Psoas muscle (tissue), 7 donors: ENCODE measurements at regions not wholly inside any gene's neighbourhood (a gene's known extent, or its start where the extent isn't known, plus 50 kb on each side); places are given as distances from the start of the nearest gene placed in this dataset.

Experiments used
- ATAC-seq, 4 donors: fragments of 200-7000 bp; cut with Tn5 transposase; one replicate each; pipeline ENCODE4 v1.9.1; 2020; ENCODE audit warnings: moderate library complexity in 3 of 4, mild to moderate bottlenecking in 2 of 4
- DNase-seq, 2 donors: peaks; one replicate each; pipeline ENCODE4 v3.0.0-alpha.2; 2020
- H3K27ac ChIP-seq: fragments of 200-600 bp; one replicate; pipeline ENCODE4 v1.8.0; 2022
- H3K27me3 ChIP-seq, 3 donors: fragments of 200-600 bp in 1 of 3; one replicate each; pipeline versions ENCODE4 v1.6.1 to v1.8.0; 2013 to 2022; ENCODE audit warnings: low read length in 2 of 3, mild to moderate bottlenecking in 2 of 3, moderate library complexity in 1 of 3; ENCODE audit not compliant: insufficient read depth in 3 of 3
- H3K36me3 ChIP-seq, 2 donors: fragments of 200-600 bp in 1 of 2; one replicate each; pipeline versions ENCODE4 v1.6.1 to v1.8.0; 2013 to 2022; ENCODE audit warnings: low read depth in 1 of 2, mild to moderate bottlenecking in 1 of 2, moderate library complexity in 1 of 2; ENCODE audit not compliant: insufficient read depth in 1 of 2
- H3K4me1 ChIP-seq: fragments of 200-600 bp; one replicate; pipeline ENCODE4 v1.8.0; 2022
- H3K4me3 ChIP-seq: fragments of 200-600 bp; one replicate; pipeline ENCODE4 v1.8.0; 2022; ENCODE audit warnings: mild to moderate bottlenecking
- H3K9me3 ChIP-seq: fragments of 200-600 bp; one replicate; pipeline ENCODE4 v1.8.0; 2022
- WGBS, 3 donors: extraction: QIAGEN DNeasy Blood & Tissue Kit; methylation state at CpG; one replicate each; pipeline versions ENCODE4 v1.1.6 to v1.1.7; 2013; 5-methylcytosine and 5-hydroxymethylcytosine counted together
- intact Hi-C, 2 donors: fragments of 100-400 bp; cut with DNase I; formaldehyde crosslinking; loops; one replicate each; pipeline versions ENCODE4 v1.11.0 to v1.14.2; 2022
- TF ChIP-seq, protein P1 (sequence below): fragments of 200-600 bp; IDR thresholded peaks from one replicate; pipeline ENCODE4 v1.8.0; 2022; ENCODE audit warnings: antibody characterized with exemption
- donor health status: healthy with polysubstance abuse.
- donor health status: DM: no; HTN: no; CAD: no; lungs with moderate emphysema.
- donor health status: Bipolar disorder and iron deficiency.
- donor health status: healthy.
- donor health status: DM: yes; HTN: yes; CAD: no.
- donor health status: DM: no; HTN: no; CAD: no.
- donor health status: DM: yes; HTN: yes; CAD: no.

DNA sequence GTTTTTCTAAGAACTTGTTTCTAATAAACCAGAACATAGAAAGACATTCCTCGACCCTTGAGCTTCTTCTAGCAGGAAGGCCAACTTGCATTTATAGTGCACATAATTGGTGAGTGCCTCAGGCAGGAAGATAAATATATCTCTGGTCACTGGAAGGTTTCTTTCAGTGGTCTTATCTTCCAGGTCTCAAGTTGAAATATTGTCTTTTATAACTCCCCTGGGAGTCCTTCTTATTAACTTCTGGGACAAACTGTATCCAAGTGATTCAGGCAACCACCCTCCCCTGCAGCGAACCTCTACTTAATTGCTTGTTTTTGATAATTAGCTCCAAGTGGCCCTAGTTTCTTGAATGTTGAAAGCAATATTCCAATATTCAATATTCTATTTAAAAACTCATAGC, 346.8 kb upstream of the GOLIM4 start:
- Histone ChIP-seq H3K4me1 (no peaks in the 10 kb centered on the region), H3K36me3 (no peaks in the 10 kb centered on the region), H3K27ac (no peak overlapping the region), H3K4me3 (no peak overlapping the region), H3K27me3 (peaks cover 0 to 2% (median 0%) of the 10 kb centered on the region in 3 donors), H3K9me3 (no peaks in the 10 kb centered on the region)
- ATAC-seq (no peak), DNase-seq (no peak)
- WGBS, 3 donors, result 31 to 46% (median 37%) methylated on average over 2 of the region's 2 CpGs
- TF ChIP-seq, protein P1, sequence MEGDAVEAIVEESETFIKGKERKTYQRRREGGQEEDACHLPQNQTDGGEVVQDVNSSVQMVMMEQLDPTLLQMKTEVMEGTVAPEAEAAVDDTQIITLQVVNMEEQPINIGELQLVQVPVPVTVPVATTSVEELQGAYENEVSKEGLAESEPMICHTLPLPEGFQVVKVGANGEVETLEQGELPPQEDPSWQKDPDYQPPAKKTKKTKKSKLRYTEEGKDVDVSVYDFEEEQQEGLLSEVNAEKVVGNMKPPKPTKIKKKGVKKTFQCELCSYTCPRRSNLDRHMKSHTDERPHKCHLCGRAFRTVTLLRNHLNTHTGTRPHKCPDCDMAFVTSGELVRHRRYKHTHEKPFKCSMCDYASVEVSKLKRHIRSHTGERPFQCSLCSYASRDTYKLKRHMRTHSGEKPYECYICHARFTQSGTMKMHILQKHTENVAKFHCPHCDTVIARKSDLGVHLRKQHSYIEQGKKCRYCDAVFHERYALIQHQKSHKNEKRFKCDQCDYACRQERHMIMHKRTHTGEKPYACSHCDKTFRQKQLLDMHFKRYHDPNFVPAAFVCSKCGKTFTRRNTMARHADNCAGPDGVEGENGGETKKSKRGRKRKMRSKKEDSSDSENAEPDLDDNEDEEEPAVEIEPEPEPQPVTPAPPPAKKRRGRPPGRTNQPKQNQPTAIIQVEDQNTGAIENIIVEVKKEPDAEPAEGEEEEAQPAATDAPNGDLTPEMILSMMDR, result no peak
- intact Hi-C loops, result no loop called here

DNA sequence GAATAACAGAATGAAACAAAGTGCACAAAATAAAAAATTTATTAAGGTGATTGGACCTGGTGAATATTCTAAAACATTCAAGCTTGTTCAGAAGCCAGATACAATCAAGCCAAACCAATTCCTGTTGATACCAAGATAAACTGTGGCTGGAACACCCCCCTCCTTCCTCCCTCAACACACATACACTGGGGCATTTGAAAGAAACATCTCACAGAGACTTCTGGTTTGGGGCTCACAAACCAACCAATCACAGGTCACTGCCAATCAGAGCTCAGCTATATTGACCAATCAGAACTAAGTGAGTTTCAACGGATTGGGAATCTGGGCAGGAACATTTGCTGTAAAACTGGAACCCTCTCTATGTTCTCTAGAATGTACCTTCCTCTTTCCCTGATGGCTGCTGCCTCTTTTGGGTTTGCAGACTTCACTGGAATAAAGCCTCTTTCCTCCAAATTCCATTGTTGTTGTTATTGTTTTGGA, 340.6 kb upstream of the GOLIM4 start:
- DNase-seq (no peak), ATAC-seq (no peak)
- TF ChIP-seq, protein P1, result no peak
- Histone ChIP-seq H3K9me3 (no peaks in the 10 kb centered on the region), H3K4me1 (no peaks in the 10 kb centered on the region), H3K4me3 (no peak overlapping the region), H3K36me3 (no peaks in the 10 kb centered on the region), H3K27me3 (no peaks in the 10 kb centered on the region), H3K27ac (no peak overlapping the region)
- WGBS, 3 donors, result 52 to 72% (median 70%) methylated on average over 1 of the region's 1 CpG
- intact Hi-C loops, result no loop called here

DNA sequence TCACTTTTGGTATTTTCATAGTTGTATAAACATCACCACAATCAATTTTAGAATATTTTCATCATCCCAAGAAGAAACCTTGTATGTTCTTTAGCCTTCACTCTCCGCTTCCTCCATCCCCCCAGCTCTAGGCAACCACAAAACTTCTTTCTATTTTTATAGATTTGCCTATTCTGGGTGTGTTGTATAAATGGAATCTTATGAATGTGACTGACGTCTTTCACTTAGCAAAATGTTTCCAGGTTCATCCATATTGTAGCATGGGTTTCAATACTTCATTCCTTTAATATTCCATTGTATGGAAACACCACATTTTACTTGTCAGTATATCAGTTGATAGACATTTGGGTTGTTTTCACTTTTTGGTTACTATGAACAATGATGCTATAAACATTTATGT, 335.8 kb upstream of the GOLIM4 start:
- TF ChIP-seq, protein P1, result no peak
- Histone ChIP-seq H3K27ac (no peak overlapping the region), H3K9me3 (no peaks in the 10 kb centered on the region), H3K4me1 (no peaks in the 10 kb centered on the region), H3K36me3 (no peaks in the 10 kb centered on the region), H3K4me3 (no peak overlapping the region), H3K27me3 (no peaks in the 10 kb centered on the region)
- no peak for ATAC-seq
- WGBS, 3 donors, result 66 to 73% (median 72%) methylated on average over 2 of the region's 2 CpGs
- intact Hi-C loops, result no loop called here
- DNase-seq, result no peak

DNA sequence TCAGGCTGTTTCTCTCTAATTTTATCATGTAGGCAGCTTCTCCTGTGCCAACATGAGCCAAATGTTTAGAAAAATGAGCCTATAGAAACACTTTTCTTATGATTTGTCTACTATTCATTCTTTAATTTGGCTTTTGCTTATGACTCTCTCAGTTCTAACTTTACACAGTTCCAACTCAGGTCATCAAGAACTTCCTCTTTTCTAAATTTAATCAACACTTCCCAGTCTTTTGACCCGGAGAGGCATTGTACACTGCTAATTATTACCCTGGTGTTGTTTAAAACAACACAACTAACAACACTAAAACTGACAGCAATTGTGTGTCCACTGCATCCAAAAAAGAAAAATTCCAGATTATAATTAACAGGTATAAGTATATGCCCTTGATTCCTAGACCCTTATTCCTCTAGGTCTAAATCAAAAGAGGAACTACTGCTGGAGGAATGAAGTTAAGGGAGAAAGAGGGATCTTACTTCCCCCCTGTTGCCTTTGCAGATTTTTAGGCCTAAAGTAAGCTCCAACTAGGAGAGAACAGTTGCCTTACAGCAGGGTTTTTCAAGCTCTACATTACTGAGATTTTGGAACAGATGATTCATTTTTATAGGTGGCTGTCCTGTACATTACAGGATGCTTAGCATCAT, 332.2 kb upstream of the GOLIM4 start:
- 49 to 71% (median 65%) methylated on average over 1 of the region's 1 CpG for WGBS, 3 donors
- Histone ChIP-seq H3K36me3 (no peaks in the 10 kb centered on the region), H3K4me3 (no peak overlapping the region), H3K4me1 (no peaks in the 10 kb centered on the region), H3K27ac (no peak overlapping the region), H3K27me3 (no peaks in the 10 kb centered on the region), H3K9me3 (no peaks in the 10 kb centered on the region)
- ATAC-seq (no peak), DNase-seq (no peak)
- TF ChIP-seq, protein P1, result no peak
- intact Hi-C loops, result no loop called here

DNA sequence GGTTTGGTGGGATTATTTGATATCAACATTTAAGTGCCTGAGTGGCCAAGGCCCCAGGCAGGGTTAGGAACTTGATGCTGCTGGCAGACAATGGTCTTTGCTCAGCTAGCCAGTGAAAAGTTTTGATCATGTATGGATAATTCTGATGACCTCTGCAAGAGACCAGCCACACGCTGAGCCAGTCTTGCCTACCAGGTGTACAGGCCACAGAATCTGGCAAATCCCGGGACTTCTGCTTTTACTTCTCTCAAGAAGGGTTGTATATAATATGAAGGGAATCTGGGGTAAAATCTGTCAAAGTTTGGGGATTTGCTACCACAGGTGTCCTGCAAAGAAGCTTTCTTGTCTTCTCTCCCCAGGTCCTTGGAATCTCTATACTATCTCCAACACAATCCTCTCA, 331.4 kb upstream of the GOLIM4 start:
- Histone ChIP-seq H3K4me1 (no peaks in the 10 kb centered on the region), H3K27ac (no peak overlapping the region), H3K9me3 (no peaks in the 10 kb centered on the region), H3K27me3 (no peaks in the 10 kb centered on the region), H3K4me3 (no peak overlapping the region), H3K36me3 (no peaks in the 10 kb centered on the region)
- ATAC-seq, result no peak
- WGBS, 3 donors, result 88 to 94% (median 92%) methylated on average over 2 of the region's 2 CpGs
- intact Hi-C loops, result no loop called here
- TF ChIP-seq, protein P1, result no peak
- DNase-seq, result no peak
